ENCODE measurements at regions not wholly inside any gene's neighbourhood (a gene's known extent, or its start where the extent isn't known, plus 50 kb on each side); places are given as distances from the start of the nearest gene placed in this dataset.
"Not testable (repeated sequence)": the region's sequence is repeated elsewhere in the genome, so short reads cannot be mapped to it uniquely, and the experiment has no call there.

DNA sequence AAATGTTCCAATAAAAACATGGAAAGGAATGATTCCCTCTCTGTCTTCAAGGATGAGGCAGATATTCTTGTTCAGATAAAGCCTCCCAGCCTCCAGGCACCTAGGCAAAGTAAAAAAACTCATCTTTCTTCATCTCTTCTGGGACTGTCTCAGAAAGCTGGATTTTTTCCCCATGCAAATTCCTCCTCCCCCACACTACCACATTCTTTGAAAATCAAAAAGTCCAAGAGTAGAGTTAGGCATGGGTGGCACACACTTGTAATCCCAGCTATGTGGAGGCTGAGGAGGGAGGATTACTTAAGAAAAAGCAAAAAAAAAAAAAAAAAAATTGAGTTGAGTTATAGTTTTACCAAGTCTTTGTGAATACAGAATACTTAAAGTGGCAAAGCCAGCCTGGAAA is 82.8 kb downstream of the GLUL start:
- no peaks in the 10 kb centered on the region for H3K36me3 ChIP-seq
- TF ChIP-seq POLR2A (IDR thresholded peaks at IDR 0.05) (no peak), CTCF (IDR thresholded peaks at IDR 0.05) (no peak)
- H3K27ac ChIP-seq = no peak overlapping the region
- H3K4me1 ChIP-seq = peaks cover 0 to 8% (median 0%) of the 10 kb centered on the region in 4 donors
- no peaks in the 10 kb centered on the region for H3K27me3 ChIP-seq
- no peak overlapping the region for H3K4me3 ChIP-seq
- ATAC-seq (no peak), DNase-seq (no peak)
- no peaks in the 10 kb centered on the region for H3K9me3 ChIP-seq
- intact Hi-C loops (cut with DNase I) = no loop called here

- H3K27me3 ChIP-seq; intact Hi-C loops (cut with DNase I); ATAC-seq; DNase-seq; H3K27ac ChIP-seq; H3K4me3 ChIP-seq; H3K9me3 ChIP-seq; H3K36me3 ChIP-seq: not testable (repeated sequence)
- 89% methylated on average over 6 of the region's 8 CpGs for WGBS (ENCODE audit: insufficient coverage, low coverage, low lambda C conversion rate, missing lambda C conversion rate)
- H3K4me1 ChIP-seq = peaks cover 0 to 10% (median 0%) of the 10 kb centered on the region in 4 donors
Observed at GRCh38 chr1:182307486-182307885, 84.1 kb downstream of the GLUL start.

DNA sequence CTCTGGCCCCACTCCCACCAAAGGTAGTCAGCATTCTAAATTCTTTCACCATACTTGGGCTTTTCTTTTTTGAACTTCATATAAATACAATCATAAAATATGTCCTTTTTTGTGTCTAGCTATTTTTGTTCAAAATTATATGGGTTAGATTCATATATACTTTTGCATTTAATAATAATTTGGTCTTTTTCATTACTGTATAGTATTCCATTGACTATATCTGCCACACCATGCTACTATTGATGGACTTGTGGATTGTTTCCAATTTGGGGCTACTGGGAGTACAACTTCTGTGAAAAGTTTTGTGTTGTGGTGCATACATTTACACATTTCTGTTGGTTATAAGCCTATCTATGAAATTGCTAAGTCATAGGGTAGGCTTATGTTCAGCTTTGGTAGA is 85.7 kb downstream of the GLUL start:
- H3K9me3 ChIP-seq = no peaks in the 10 kb centered on the region
- ATAC-seq (no peak), DNase-seq (no peak)
- TF ChIP-seq POLR2A (IDR thresholded peaks at IDR 0.05) = no peak
- TF ChIP-seq CTCF (IDR thresholded peaks at IDR 0.05) = no peak
- H3K36me3 ChIP-seq = no peaks in the 10 kb centered on the region
- intact Hi-C loops (cut with DNase I) = no loop called here
- no peak overlapping the region for H3K27ac ChIP-seq
- no peak overlapping the region for H3K4me3 ChIP-seq
- H3K27me3 ChIP-seq = no peaks in the 10 kb centered on the region
- peaks cover 0 to 19% (median 0%) of the 10 kb centered on the region in 4 donors for H3K4me1 ChIP-seq

- TF ChIP-seq CTCF (IDR thresholded peaks at IDR 0.05) = no peak
- no peak for TF ChIP-seq POLR2A (IDR thresholded peaks at IDR 0.05)
- H3K27me3 ChIP-seq = no peaks in the 10 kb centered on the region
- no peak for ATAC-seq
- H3K4me3 ChIP-seq = no peak overlapping the region
- no peak overlapping the region for H3K27ac ChIP-seq
- H3K9me3 ChIP-seq = no peaks in the 10 kb centered on the region
- H3K36me3 ChIP-seq = no peaks in the 10 kb centered on the region
- intact Hi-C loops (cut with DNase I) = no loop called here
- H3K4me1 ChIP-seq = peaks cover 0 to 21% (median 0%) of the 10 kb centered on the region in 4 donors
- no peak for DNase-seq
Observed at GRCh38 chr1:182304627-182305026, 87.0 kb downstream of the GLUL start.

DNA sequence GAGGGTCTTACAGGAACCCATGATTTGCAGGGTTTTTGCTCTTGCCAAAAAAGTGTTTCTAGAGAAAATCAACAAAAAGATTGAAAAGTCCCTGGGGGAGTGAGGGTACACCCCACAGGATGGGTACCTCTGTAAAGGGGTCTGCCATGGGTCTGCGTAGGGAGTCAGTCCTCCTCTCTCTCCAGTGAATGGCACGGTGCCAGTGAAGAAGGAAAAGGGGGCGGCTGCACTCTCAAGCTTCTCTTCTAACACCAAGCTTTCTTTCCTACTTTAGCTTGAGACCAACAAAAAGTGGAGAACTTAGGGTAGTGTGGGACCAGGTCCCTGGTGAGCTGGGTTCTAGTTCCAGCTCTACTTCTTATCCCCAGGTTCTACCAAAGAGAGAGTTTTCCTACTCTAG is 87.4 kb downstream of the GLUL start:
- WGBS (ENCODE audit: insufficient coverage, low coverage, low lambda C conversion rate, missing lambda C conversion rate) = 77% methylated on average over 3 of the region's 3 CpGs
- H3K9me3 ChIP-seq = no peaks in the 10 kb centered on the region
- TF ChIP-seq POLR2A (IDR thresholded peaks at IDR 0.05) (no peak), CTCF (IDR thresholded peaks at IDR 0.05) (no peak)
- DNase-seq (no peak), ATAC-seq (no peak)
- H3K4me1 ChIP-seq = peaks cover 0 to 17% (median 0%) of the 10 kb centered on the region in 4 donors
- intact Hi-C loops (cut with DNase I) = no loop called here
- H3K27me3 ChIP-seq = no peaks in the 10 kb centered on the region
- H3K36me3 ChIP-seq = no peaks in the 10 kb centered on the region
- H3K27ac ChIP-seq = no peak overlapping the region
- no peak overlapping the region for H3K4me3 ChIP-seq
